ENCODE measurements at regions not wholly inside any gene's neighbourhood (a gene's known extent, or its start where the extent isn't known, plus 50 kb on each side); places are given as distances from the start of the nearest gene placed in this dataset.

GRCh38 chr13:38283346-38283745, 66.3 kb upstream of the UFM1 start:
- H3K27me3 Mint-ChIP-seq: no peaks in the 10 kb centered on the region
- H3K9me3 Mint-ChIP-seq (ENCODE audit: insufficient read depth): peaks cover 7% of the 10 kb centered on the region
- no peaks in the 10 kb centered on the region for H3K4me1 ChIP-seq (ENCODE audit: control insufficient read depth in 2 of 2, insufficient read depth in 2 of 2, low read length in 2 of 2)
- DNase-seq: no peak
- H2AFZ ChIP-seq (ENCODE audit: insufficient read depth, low read depth, low read length, poor library complexity, severe bottlenecking): no peak overlapping the region
- no peaks in the 10 kb centered on the region for H3K4me1 Mint-ChIP-seq
- POLR2A ChIA-PET: no interaction called here
- CTCF ChIA-PET: no interaction called here
- intact Hi-C loops (cut with micrococcal nuclease): no loop called here
- H3K27ac Mint-ChIP-seq: no peak overlapping the region
- no peaks in the 10 kb centered on the region for H3K79me2 ChIP-seq (ENCODE audit: control insufficient read depth, insufficient read depth, low read length)
- H3K4me3 Mint-ChIP-seq: no peak overlapping the region
- WGBS (ENCODE audit: insufficient coverage): no CpG with 5 or more reads among the region's 1 CpG
- no peak overlapping the region for H3K27ac ChIP-seq (ENCODE audit: low read length in 2 of 2)
- no peak overlapping the region for H3K9ac ChIP-seq (ENCODE audit: low read length)
- H3K9me3 ChIP-seq (ENCODE audit: control extremely low read depth in 1 of 3, control insufficient read depth in 2 of 3, insufficient read depth in 1 of 3, low read length in 2 of 3): peaks cover 0 to 2% (median 1%) of the 10 kb centered on the region in 3 donors
- no peaks in the 10 kb centered on the region for H4K20me1 ChIP-seq (ENCODE audit: control insufficient read depth, insufficient read depth, low read length, poor library complexity, severe bottlenecking)
- no peak overlapping the region for H3K4me3 ChIP-seq (ENCODE audit: control extremely low read depth in 1 of 5, extremely low read depth in 1 of 5, insufficient read depth in 1 of 5, low read depth in 2 of 5, low read length in 4 of 5)
- no peaks in the 10 kb centered on the region for H3K27me3 ChIP-seq (replicated peaks in 1 of 4; ENCODE audit: control extremely low read depth in 1 of 4, control insufficient read depth in 3 of 4, insufficient read depth in 4 of 4, low read length in 3 of 4)
- TF ChIP-seq EZH2 (IDR thresholded peaks at IDR 0.05; ENCODE audit: borderline replicate concordance, insufficient read depth, low read depth, low read length, poor library complexity, severe bottlenecking) (no peak), CTCF (IDR thresholded peaks at IDR 0.05) (no peak)
- ATAC-seq (ENCODE audit: low read depth): no peak
- H3K4me2 ChIP-seq (replicated peaks; ENCODE audit: low read depth, low read length, poor library complexity, severe bottlenecking): no peak overlapping the region
- no peaks in the 10 kb centered on the region for H3K36me3 ChIP-seq (replicated peaks in 1 of 2; ENCODE audit: control extremely low read depth in 1 of 2, control insufficient read depth in 1 of 2, extremely low read depth in 1 of 2, insufficient read depth in 2 of 2, low read length in 1 of 2)

- H3K9me3 Mint-ChIP-seq (ENCODE audit: insufficient read depth): peaks cover 5% of the 10 kb centered on the region
- Histone ChIP-seq H3K4me2 (replicated peaks; ENCODE audit: low read depth, low read length, poor library complexity, severe bottlenecking) (no peak overlapping the region), H2AFZ (ENCODE audit: insufficient read depth, low read depth, low read length, poor library complexity, severe bottlenecking) (no peak overlapping the region), H4K20me1 (ENCODE audit: control insufficient read depth, insufficient read depth, low read length, poor library complexity, severe bottlenecking) (no peaks in the 10 kb centered on the region), H3K4me3 (ENCODE audit: control extremely low read depth in 1 of 5, extremely low read depth in 1 of 5, insufficient read depth in 1 of 5, low read depth in 2 of 5, low read length in 4 of 5) (no peak overlapping the region), H3K4me1 (ENCODE audit: control insufficient read depth in 2 of 2, insufficient read depth in 2 of 2, low read length in 2 of 2) (no peaks in the 10 kb centered on the region), H3K36me3 (replicated peaks in 1 of 2; ENCODE audit: control extremely low read depth in 1 of 2, control insufficient read depth in 1 of 2, extremely low read depth in 1 of 2, insufficient read depth in 2 of 2, low read length in 1 of 2) (no peaks in the 10 kb centered on the region), H3K9me3 (ENCODE audit: control extremely low read depth in 1 of 3, control insufficient read depth in 2 of 3, insufficient read depth in 1 of 3, low read length in 2 of 3) (peaks cover 0 to 7% (median 0%) of the 10 kb centered on the region in 3 donors), H3K79me2 (ENCODE audit: control insufficient read depth, insufficient read depth, low read length) (no peaks in the 10 kb centered on the region), H3K9ac (ENCODE audit: low read length) (no peak overlapping the region), H3K27me3 (replicated peaks in 1 of 4; ENCODE audit: control extremely low read depth in 1 of 4, control insufficient read depth in 3 of 4, insufficient read depth in 4 of 4, low read length in 3 of 4) (no peaks in the 10 kb centered on the region), H3K27ac (ENCODE audit: low read length in 2 of 2) (no peak overlapping the region)
- H3K27ac Mint-ChIP-seq: no peak overlapping the region
- DNase-seq (peak; percentile 8), ATAC-seq (ENCODE audit: low read depth) (no peak)
- CTCF ChIA-PET: no interaction called here
- no peaks in the 10 kb centered on the region for H3K4me1 Mint-ChIP-seq
- POLR2A ChIA-PET: no interaction called here
- WGBS (ENCODE audit: insufficient coverage): 86% methylated on average over 2 of the region's 2 CpGs
- no peak overlapping the region for H3K4me3 Mint-ChIP-seq
- H3K27me3 Mint-ChIP-seq: no peaks in the 10 kb centered on the region
- intact Hi-C loops (cut with micrococcal nuclease): no loop called here
- TF ChIP-seq EZH2 (IDR thresholded peaks at IDR 0.05; ENCODE audit: borderline replicate concordance, insufficient read depth, low read depth, low read length, poor library complexity, severe bottlenecking): no peak
- no peak for TF ChIP-seq CTCF (IDR thresholded peaks at IDR 0.05)
Measured at GRCh38 chr13:38265132-38265497, 84.5 kb upstream of the UFM1 start.
